ENCODE measurements at regions not wholly inside any gene's neighbourhood (a gene's known extent, or its start where the extent isn't known, plus 50 kb on each side); places are given as distances from the start of the nearest gene placed in this dataset.

GRCh38 chr19:57037556-57037955 lies 82.2 kb upstream of the USP29 start:
- no peak for FAIRE-seq

DNA sequence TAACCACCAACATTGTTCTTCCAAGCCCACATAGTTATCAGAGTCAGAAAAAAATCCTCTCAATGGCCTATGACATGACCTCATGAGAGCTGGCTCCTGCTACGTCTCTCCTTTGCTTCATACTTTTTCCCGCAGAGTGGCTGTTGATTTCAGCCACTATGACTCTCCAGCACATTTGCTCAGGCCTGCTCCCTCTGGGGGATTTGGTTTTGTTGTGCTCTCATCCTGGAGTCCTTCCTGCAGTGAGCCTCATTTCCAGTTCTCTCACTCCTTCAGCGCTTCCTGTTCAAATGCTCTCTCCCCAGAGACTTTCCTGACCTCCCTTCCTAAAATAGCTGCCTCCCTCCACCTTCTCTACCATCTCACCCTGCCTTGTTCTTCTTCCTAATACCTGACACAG lies 72.0 kb upstream of the USP29 start:
- FAIRE-seq: no peak

- no peak for FAIRE-seq
Observed at GRCh38 chr19:57050863-57051262, 68.9 kb upstream of the USP29 start.

DNA sequence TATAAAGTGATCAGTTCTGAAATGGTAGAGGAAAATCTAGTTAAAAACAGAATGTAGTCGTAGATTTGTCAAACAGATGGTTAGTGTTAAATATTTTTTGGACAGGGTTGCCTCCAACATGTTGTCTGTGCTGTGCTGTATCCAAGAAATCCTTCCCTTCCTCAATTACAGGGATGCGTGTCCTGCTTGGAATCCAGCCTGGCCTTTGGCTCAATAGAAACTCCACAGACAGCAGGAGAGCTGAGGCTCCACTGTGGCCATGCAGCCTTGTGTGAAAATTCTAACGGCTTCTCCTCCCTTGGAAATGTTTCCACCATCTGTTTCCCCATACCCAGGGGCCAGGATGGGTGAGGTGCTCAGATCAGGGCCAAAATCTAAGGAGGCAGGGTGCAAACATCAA lies 67.7 kb upstream of the USP29 start:
- no peak for FAIRE-seq

DNA sequence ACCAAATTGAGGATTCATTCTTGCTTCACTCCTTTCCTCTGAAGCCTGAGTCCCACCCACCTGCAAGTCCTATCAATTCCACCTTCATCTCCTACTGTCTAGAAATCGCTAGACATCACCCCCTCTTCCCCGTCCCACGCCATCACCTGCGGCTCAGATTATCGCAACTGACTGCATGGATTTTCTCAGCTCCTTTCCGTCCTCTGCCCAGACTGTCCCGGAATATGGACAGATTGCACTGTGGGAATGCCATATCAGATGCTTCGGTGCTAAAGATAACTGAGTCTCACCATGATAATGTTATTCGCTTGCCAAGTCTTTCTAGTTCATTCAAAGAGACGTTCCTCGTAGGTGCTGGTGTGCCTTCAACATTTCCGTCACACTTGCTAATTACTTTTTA lies 66.4 kb upstream of the USP29 start:
- no peak for FAIRE-seq

DNA sequence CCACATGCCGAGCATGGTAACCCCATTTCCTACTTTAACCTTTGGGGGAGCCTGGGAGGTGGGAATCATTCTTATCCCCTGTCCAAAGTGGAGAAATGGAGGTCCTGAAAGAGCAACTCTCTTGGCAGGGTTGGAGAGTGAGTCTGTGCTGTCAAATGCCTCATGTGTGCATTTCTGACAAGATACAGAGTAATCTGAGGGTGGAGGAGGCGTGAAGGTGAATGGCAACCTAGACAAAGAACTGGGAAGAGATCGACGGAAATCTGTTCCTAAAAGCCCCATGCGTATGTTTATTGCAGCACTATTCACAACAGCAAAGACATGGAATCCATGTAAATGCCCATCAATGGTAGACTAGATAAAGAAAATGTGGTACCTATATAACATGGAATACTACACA lies 63.8 kb upstream of the USP29 start:
- FAIRE-seq: no peak

DNA sequence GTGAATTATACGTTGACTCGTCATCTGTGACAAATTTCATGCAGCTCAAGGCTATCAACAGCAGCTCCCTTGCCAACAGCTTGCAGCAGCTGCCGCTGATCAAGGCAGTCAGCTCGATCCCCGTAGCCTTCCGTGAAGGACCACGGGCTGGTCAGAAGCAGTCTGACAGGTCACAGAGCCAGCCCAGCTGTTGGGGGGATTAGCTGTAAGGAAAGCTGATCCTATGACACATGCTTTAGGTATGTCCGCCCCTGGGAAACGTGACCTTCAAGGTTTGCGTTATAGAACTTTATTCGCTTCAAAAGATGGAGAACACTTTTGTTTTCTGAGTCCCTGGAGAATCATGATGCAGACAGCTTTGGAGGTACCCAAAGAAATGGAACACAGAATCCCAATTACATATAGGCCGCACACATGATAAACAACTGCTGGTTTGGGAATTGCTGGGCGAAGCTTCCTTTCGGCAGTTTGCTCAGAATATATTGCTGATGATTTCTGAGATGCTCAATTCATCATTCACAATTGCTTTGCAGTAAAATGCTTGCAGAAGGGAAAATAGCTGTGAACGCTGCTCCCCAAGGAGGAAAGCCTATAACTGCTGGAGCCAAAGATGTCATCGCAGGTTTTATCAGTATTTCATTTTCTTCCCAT lies 62.6 kb upstream of the USP29 start:
- FAIRE-seq: no peak

DNA sequence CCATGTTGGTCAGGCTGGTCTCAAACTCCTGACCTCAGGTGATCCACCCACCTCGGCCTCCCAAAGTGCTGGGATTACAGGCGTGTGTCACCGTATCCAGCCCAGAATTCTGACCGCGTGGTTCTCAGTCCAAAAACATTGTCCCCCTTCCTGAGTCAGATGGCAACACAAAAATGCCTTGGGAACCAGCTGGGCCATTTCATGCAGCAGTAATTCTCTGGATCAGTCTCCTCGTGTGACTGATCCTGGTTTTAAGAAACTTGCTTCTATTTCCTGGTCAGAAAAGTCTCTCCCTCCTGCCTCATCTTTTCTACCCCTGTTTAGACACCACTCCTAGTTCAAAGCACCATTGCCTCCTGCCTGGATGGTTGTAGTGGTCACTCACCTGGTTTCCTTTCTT lies 60.9 kb upstream of the USP29 start:
- no peak for FAIRE-seq

DNA sequence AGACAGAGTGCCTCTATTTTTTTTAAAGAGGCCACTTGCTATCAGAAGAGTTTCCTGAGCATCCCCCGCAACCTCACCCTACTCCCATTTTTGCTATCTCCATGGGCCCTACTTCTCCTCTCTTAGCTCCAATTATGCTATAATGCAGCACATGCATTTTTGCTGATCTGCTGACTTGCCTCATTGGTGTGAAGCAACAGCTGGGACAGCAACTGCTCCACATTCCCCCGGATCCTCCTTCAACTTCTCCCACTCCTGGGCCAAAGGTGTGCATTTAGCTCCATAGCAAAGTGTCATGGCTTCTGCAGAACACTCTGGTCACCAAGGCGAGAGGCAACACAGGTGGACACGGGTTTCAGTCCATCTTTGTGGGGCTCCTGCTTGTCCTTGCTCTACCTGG lies 56.7 kb upstream of the USP29 start:
- no peak for FAIRE-seq

DNA sequence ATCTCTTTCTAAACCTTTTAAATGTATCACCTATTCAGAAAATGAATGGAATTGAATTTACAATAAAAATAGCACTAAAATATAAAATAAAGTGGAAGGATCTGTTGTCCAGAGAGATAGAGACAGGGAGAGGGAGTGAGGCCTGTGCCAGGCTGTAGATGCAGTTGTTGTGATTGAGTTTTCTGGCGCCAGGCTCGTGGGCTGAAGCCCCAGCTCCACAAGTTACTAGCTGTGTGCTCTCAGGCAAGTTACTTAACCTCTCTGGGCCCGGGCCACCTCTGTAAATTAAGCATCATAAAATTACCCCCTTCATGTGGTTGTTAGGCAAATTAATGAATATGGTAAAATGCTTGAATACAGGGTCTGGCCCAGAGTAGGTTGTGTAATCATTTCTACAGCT lies 52.3 kb upstream of the USP29 start:
- FAIRE-seq: no peak

- FAIRE-seq: no peak
Observed at GRCh38 chr19:57068311-57068710, 51.5 kb upstream of the USP29 start.

- peak; percentile 5 for FAIRE-seq
Observed at GRCh38 chr19:57068921-57069697, 50.7 kb upstream of the USP29 start.

Data from islet of Langerhans (tissue), 1 donor.